Adrenal gland (tissue), 5 donors: ENCODE measurements at regions not wholly inside any gene's neighbourhood (a gene's known extent, or its start where the extent isn't known, plus 50 kb on each side); places are given as distances from the start of the nearest gene placed in this dataset.

Experiments used
- POLR2A ChIP-seq, 2 donors: fragments of 450-650 bp; IDR thresholded peaks; one replicate each; pipeline ENCODE4 v1.6.1; 2017; ENCODE audit warnings: antibody characterized with exemption in 2 of 2, mild to moderate bottlenecking in 2 of 2, moderate library complexity in 1 of 2
- TF ChIP-seq, protein P1 (sequence below), 6 experiments: fragments of 450-650 bp in 4 of 6; fragments of 200-600 bp in 2 of 6; sonication (generic) in 1 of 6; IDR thresholded peaks; 1 replicate in 5 of 6; 2 replicates in 1 of 6; pipeline versions ENCODE4 v1.5.1 to v1.8.0; 2016 to 2021; ENCODE audit warnings: antibody characterized with exemption in 6 of 6, mild to moderate bottlenecking in 2 of 6, moderate library complexity in 1 of 6
- donor health status: DM: no; HTN: no; CAD: no.

DNA sequence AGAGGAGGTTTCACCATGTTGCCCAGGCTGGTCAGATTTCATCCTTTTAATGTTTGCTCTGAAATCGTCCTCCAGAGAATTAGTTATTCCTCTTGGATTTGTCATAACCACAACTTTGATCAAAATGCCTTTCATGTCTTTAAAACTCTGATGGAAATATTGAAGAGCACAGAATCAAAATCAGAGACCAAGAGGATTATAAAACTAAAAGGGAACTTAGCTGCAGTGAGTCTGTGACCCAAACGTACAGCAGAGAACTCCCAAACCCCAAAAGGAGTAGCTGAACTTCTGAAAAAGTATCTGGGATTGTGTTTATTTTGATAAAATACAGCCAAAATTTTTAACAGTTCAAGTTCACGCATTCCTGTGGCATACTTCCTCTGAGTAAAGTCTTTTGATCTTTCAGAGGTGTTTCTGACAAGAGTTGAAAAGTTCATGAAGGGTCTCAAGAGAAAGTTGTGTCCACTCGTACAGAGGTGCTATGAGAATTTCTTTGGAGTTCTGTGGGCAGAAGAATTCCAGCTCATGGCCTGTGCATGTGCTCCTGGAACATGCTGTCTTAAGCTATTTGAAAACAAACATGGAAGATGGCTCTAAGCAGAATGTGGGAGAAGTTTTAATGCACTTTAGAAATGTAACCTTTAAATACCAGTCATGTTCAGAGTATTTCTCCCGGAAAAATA lies 124.0 kb downstream of the ESM1 start:
- TF ChIP-seq, protein P1, sequence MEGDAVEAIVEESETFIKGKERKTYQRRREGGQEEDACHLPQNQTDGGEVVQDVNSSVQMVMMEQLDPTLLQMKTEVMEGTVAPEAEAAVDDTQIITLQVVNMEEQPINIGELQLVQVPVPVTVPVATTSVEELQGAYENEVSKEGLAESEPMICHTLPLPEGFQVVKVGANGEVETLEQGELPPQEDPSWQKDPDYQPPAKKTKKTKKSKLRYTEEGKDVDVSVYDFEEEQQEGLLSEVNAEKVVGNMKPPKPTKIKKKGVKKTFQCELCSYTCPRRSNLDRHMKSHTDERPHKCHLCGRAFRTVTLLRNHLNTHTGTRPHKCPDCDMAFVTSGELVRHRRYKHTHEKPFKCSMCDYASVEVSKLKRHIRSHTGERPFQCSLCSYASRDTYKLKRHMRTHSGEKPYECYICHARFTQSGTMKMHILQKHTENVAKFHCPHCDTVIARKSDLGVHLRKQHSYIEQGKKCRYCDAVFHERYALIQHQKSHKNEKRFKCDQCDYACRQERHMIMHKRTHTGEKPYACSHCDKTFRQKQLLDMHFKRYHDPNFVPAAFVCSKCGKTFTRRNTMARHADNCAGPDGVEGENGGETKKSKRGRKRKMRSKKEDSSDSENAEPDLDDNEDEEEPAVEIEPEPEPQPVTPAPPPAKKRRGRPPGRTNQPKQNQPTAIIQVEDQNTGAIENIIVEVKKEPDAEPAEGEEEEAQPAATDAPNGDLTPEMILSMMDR (IDR thresholded peaks at IDR 0.05), result no peak
- no peak for TF ChIP-seq POLR2A (IDR thresholded peaks at IDR 0.05)
